HG02610 (cell line): ENCODE measurements at regions not wholly inside any gene's neighbourhood (a gene's known extent, or its start where the extent isn't known, plus 50 kb on each side); places are given as distances from the start of the nearest gene placed in this dataset.

Source experiments
- ATAC-seq: cut with Tn5 transposase; IDR thresholded peaks from one replicate; pipeline ENCODE4 v1.9.1; 2021; ENCODE audit warnings: mild to moderate bottlenecking, moderate library complexity; ENCODE audit not compliant: unreplicated experiment

DNA sequence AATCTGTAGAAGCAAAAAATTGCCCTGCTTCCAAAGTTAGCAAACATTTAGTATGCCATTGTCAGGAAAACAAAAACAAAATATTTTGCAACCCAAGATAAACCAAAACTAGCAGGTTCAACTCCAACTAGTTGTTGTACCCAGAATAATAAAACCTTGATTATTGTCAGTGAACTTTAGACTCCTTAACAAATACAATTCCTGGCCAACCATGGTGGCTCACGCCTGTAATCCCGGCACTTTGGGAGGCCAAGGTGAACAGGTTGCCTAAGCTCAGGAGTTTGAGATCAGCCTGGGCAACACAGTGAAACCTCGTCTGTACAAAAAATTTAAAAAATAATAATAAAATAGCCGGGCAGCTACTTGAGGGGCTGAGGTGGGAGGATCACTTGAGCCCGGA is 53.6 kb upstream of the EPCAM start:
- no peak for ATAC-seq

DNA sequence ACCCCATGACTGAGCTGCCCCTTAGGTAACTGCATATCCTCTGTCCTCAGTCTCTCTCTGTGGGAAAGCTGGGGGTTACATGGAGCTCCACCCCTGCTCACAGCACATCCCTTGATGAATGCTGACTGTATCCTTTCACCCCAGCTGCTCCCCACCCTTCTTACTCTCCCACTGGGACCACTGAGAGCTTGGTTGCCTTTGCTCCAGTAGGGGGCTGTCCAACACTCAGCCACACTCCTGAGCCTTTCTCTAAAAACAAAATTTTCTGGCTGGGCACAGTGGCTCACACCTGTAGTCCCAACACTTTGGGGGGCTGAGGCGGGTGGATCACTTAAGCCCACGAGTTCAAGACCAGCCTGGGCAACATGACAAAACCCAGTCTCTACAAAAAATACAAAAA is 55.4 kb upstream of the EPCAM start:
- ATAC-seq: no peak

DNA sequence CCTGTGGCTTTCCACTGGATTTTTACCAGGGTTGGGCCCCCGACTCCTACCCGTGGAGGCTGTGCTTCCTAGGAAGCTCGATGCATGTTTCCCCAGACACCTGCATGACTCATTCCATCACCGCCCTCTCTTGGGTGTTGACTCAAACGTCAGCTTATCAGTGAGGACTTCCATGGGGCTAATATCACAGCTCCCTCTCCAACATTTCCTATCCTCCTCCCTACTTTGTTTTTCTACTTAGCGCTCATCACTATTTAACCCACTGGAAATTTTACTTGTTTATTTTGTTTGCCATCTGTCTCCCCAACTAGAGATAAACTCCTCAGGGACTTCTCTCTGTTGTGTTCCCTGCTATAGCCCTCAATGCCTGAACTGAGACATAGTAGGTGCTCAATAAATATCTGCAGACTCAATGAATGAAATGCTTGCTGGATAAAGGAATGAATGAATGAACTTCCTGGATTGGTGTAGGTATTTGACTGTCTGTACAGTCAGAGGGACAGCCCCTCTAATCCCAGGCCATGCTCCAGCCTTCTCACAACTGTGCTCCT is 55.9 kb upstream of the EPCAM start:
- no peak for ATAC-seq

DNA sequence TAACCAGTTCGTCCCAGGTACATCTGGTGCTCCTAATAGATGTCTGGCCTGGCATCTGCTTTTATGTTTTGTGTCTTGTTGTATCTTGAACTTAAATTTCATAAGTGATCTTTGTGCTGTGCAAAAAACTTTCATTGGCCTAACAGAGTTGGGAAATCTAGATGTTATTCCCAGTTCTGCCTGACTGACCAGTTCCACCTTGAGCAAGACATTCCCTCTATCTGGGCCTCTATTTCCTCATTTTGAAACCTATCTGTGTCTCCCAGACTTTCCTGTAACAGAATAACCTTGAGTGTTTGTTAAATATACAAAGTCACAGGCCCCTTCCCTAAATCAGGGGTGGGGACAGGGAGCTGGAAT is 56.6 kb upstream of the EPCAM start:
- no peak for ATAC-seq

DNA sequence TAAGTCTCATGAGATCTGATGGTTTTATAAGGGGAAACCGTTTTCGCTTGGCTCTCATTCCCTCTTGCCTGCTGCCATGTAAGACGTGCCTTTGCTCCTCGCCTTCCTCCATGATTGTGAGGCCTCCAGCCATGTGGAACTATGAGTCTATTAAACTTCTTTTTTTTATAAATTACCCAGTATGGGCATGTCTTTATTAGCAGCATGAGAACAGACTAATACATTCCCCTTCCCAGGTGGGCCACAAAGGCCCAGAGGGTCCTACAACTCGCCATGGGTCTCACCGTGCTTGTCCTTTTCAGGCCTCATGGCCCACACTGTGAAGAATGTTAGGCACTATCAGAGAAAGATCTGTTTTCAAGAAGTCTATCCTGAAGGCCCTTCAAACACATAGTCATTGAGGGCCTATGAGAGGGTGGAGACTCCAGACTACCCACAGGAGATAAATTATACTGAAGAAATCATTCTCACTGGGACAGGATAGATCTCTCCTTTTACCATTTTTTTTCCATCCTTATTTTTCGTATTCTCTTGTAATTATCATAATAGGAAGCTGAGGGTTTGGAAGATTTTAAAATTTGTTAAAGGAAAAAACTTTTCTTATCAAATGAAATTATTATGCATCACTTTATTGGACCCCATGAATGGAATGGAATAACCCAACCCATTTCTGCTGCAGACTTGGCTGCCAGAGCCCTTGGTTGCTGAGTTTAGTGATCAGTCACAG is 57.2 kb upstream of the EPCAM start:
- no peak for ATAC-seq

DNA sequence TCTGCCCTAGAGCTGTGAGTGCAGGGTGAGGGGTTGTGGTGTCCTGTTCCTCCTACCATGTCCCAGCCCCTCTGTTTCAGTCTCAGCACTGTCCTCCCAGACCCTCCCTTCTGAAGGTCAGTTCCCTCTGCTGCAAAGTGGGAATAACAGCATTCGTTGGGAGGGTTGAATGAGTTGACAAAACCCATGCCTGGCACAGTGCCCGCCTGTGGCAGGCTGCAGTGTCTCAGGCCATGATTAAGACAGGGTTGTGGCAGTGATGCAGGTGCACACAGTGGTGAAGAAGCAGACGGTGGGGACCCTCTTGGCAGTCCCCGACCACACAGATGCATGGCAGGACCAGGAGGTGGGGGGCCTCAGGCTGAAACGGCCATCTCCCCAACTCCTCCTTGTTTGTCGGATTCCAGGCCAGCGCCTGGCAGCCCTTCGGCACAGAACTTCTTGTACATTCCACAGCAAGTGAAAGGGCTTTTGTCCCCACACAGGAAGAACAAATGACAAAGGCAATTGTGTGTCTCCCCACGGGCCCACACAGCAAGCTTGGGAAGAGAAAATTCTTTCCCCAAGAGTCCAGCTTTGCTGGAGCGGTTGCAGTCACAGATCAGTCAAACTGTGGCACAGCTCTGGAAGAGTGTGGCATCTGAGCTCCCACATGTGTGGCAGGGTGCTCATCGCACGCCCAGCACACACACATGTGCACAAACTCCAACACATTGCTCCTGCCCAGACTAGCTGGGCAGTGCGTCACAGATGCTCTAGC is 58.1 kb upstream of the EPCAM start:
- peak; percentile 11 for ATAC-seq

DNA sequence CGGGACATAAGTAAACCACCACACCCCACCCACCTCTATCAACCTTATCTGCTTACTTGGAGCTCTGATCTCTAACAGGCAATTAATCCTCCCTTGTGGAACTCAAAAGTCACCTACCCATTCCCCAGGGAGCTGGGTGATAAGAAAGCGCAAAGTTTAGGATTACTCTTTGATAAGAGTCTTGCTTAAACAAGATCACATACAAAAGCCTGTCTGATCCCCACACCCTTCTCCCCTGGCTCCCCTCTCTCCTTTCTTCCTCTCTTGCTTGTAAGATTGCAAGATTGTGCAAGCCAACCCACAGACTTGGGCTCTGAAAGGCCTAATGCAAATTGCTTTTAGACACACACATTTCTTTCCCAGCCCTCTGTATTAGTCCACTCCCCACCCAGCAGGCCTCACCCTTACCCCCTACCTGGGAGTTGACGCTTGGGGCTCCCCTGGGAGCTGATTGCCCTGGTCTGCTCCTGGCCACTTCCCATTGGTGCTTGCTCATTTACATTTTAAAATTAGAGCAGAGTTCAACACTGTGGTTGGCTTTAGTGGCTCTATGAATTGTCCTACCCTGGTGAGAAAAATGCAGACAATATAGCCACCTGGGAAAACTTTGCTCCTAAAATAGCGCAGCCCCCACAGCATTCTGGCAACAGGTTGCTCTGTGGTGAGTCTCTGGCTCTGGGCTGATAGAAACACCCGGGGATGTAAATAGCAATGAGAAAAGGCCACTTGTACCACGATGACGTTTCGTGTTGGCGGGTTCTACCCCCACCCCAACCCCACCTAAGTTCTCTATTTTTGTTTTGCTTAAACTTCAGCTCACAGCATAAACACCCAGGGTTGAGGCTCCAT is 58.9 kb upstream of the EPCAM start:
- ATAC-seq: peak; percentile 87

DNA sequence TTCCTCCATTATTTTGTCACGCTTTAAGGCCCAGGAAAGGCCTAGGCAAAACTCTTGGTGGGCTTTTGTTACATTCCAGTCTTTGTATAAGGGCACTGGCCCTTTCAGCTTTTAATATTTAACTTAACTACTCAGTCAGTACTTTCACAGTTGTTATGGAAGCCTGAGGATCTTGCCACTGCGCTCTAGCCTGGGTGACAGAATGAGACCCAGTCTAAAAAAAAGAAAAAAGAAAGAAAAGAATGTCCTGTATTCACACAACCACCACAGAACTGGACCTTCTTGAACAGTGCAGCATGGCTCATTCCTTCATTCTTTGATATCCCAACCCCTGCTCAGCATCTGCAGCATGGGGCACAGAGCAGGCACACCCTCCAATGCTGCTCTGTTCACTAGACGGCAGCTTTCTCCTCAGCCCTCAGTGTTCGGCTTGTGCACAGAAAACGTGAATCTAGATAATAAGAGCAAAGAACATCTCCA is 59.6 kb upstream of the EPCAM start:
- no peak for ATAC-seq

DNA sequence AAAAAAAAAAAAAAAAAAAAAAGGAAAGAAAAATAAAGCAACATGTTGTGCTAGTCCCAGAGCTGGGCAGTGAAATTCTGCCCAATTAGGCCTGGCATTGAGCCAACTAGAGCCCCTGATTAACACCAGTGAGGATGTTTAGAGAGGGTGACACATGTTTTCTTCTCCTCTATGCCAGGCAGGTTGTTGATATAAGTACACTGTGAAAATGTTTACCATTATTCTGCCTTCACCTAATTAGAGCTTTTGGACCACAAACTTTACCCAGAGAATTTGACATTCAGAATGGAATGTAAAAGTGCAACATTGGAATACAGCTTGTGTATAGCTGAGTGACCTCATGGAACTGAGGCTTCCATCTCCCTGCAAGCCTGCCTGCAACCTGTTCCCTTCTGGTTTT is 62.0 kb upstream of the EPCAM start:
- ATAC-seq: no peak

DNA sequence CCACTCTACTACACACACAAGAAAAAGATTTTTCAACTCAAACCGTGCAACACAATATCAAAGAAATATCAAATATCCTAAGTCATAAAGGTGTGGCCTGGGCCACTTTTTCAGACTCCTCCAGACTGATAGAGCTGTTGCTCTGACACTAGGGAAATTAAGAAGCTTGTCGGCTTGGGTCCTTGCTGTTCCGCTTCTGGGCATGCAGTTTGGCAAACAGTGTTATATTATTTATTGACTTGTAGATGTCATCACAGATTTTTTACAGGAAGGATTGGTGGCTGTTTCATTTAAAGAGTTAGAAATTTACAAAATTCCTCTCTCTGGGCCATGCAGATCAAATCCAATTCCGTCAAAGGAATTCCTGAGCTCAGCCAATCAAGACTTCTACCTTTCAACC is 64.5 kb upstream of the EPCAM start:
- ATAC-seq: no peak

DNA sequence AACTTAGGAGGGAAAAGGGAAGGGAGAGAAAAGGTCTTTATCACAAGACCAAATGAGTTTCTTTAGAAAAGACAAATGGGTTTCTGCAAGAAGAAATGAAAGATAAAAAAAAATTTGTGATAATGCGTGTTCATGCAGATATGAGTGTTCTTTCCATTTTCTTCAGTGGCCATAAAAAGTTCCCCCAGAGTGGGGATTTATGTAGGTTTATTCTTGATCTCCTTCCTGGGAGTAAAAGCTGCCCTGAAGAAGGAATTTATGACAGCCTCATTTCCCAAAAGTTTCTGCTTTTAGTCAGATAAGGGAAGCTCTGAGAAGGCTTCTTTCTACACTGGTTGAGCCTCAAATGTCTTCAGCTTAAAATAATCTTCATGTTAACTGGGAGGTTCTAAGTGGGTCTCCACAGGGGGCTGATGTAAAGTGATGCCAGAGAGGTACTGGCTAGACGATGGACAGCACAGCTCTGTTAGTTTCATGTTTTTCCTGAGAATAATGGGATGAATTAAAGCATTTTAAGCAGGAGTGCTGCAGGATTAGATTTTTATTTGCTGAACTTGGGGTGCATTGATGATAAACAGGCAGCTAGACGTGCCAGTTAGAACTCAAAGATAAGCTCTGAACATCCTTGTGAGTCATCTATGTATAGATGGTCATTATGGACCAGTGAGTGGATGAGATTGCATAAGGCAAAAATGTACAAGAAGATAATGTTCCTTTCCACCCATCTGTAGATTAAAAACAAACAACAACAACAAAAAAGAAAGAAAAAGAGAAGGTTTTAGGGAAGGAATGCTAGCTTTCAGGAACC is 65.6 kb upstream of the EPCAM start:
- no peak for ATAC-seq

DNA sequence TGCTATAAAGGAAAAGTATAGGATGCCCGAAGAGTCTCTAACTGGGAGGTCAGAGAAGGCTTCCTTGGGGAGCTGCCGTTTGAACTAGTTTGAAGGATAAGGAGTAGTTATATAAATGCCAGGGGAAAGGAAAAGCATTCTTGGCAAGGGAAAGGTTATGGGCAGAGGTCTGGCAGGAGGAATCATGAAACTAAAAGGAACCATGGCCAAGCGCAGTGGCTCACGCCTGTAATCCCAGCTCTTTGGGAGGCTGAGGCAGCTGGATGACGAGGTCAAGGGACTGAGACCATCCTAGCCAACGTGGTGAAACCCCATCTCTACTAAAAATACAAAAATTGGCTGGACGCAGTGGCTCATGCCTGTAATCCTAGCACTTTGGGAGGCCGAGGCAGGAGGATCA is 66.8 kb upstream of the EPCAM start:
- no peak for ATAC-seq

DNA sequence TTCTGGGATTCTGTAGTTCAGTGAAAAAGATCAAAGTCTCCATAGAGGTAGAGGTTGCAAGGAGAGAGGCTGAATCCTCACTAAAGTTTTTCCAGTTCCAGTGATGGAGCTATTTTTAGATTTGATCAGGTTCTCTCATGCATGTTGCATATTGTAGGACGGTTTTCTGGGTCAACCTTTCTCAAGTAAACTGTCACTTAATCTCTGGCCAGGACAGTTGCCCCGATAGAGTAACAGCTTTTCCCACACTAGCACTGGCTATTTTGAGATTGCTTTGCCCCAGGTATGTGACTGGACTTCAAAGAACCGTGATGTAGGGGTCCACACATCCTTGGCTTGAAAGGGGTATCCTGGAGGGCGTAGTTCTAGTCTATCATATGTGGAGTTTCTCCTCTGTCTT is 67.4 kb upstream of the EPCAM start:
- no peak for ATAC-seq

DNA sequence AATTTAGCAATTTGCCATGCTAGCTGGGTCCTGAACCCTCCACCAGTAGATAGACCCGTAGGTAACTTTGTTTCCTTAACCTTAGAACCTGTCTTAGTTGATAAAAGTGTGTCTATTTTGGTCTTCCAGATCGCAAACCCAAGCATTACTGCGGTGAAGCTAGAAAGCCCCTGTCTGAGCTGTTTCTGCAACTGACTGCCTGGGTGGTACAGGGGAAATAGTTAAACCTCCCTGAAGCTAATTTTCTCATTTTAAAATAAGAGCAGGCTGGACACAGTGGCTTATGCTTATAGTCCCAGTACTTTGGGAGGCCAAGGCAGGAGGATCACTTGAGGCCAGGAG is 67.9 kb upstream of the EPCAM start:
- ATAC-seq: peak; percentile 81

DNA sequence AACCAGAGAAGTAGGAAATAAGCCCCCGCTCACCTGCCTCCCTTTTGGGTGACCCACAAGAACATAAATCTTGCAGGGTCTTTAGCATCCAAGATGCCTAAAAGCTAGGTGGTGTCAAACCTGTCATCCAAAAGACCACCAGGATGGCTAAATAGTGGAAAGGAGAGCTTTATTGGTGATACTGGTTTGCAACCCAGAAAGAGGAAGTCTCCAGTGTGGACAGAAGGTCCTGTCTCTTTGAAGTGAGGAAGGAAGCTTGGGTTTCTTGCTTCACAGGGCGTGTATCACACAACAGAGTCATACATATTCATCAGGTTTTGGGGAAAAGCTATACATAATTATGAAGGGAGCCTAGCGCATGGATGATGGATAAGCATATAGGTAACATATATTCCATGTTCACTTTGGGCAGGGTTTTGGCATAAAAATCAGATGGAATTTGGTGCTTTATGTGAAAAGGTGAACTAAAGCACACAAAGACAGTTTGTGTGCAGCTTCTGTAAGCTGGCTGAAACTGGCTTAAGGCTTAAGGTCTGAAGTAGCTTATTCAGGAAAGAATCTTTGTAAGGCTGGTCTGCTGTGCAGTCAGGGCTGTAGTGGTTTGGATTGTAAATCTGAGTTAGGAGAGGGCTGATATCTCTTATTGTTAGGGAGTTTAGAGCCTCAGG is 68.4 kb upstream of the EPCAM start:
- peak; percentile 85 for ATAC-seq

DNA sequence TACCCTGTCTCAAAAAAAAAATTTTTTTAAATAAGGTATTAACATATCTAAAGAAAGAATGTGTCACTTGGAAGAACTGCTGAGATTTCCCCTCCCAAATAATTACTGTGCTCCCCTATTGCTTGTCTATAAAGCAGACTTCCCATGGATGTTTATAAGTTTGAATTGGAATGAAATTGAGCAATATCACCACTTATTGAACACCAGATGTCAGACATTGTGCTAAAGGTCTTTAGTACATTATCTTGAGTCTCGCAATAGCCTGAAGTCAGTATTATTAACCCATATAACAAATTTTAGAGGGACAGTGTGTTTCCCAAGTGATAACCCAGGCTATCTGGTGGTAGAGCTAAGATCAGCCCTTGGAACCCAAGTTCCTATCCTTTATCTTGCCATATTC is 69.0 kb upstream of the EPCAM start:
- no peak for ATAC-seq

DNA sequence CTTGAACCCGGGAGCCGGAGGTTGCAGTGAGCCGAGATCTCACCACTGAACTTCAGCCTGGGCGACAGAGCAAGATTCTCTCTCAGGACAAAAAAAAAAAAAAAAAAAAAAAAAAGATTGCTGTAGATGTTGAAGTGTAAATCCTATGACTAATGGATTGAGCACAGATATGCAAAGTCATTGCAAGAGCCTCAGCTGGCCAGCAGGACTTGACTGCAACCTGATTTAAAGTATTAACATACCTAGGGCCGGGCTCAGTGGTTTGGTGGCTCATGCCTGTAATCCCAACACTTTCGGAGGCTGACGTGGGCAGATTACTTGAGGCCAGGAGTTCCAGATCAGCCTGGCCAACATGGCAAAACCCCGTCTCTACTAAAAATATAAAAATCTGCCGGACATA is 69.6 kb upstream of the EPCAM start:
- ATAC-seq: no peak

DNA sequence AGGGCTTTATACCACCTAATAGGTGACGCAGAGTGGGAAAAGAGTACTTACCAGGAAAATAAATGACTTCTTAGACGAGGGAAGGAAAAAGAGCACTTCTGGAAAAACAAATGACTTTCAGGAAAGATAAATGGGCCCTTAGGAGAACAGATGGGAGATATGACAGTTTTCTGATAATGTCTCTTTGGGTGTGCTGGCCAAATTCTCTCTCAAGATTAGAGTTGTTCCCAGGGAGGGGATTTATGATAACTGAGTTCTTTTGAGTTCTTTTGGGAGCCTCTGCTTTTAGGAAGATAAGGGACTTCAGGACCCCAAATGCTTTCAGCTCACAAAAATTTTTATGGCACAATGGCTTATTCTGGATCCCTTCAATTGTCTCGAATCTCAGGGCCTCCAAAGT is 70.3 kb upstream of the EPCAM start:
- no peak for ATAC-seq

DNA sequence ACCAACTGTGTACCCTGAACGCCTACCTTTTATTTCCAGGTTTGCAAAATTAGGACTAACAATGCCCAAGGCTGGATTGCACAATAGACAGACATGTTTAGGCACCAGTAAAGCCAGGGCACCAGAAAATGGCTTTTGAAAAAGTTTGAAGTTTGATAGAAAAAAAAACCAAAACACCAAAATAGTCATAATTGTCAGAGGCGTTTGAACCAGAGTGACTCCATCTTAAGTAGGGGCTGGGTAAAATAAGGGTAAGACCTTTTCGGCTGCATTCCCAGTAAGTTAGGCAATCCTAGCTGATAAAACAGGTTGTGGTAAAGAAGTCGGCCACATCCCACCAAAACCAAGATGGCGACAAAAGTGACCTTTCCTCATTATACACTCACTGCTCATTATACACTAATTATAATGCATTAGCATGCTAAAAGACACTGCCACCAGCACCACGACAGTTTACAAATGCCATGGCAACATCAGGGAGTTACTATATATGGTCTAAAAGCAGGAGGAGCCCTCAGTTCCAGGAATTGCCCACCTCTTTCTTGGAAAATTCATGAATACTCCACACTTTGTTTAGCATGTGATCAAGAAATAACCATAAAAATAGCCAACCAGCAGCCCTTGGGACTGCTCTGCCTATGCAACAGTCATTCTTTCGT is 71.2 kb upstream of the EPCAM start:
- no peak for ATAC-seq
